ENCODE measurements at regions not wholly inside any gene's neighbourhood (a gene's known extent, or its start where the extent isn't known, plus 50 kb on each side); places are given as distances from the start of the nearest gene placed in this dataset.
"Not testable (repeated sequence)": the region's sequence is repeated elsewhere in the genome, so short reads cannot be mapped to it uniquely, and the experiment has no call there.

DNA sequence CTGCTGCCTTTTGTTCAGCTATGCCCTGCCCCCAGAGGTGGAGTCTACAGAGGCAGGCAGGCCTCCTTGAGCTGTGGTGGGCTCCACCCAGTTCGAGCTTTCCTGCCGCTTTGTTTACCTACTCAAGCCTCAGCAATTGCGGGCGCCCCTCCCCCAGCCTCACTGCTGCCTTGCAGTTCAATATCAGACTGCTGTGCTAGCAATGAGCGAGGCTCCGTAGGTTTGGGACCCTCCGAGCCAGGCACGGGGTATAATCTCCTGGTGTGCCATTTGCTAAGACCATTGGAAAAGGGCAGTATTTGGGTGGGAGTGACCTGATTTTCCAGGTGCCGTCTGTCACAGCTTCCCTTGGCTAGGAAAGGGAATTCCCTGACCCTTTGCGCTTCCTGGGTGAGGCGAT lies 51.9 kb downstream of the DIPK2A start:
- H3K4me3 ChIP-seq (ENCODE audit: low read length); H2AFZ ChIP-seq (ENCODE audit: low read depth, low read length); H3K9me3 ChIP-seq (ENCODE audit: low read length); H3K4me1 ChIP-seq (ENCODE audit: insufficient read depth, low read length); H3K36me3 ChIP-seq (ENCODE audit: insufficient read depth, low read length); H3K27me3 ChIP-seq (ENCODE audit: insufficient read depth, low read length): not testable (repeated sequence)

- no peak overlapping the region for H2AFZ ChIP-seq (ENCODE audit: low read depth, low read length)
- no peak overlapping the region for H3K4me3 ChIP-seq (ENCODE audit: low read length)
- no peaks in the 10 kb centered on the region for H3K27me3 ChIP-seq (ENCODE audit: insufficient read depth, low read length)
- no peaks in the 10 kb centered on the region for H3K4me1 ChIP-seq (ENCODE audit: insufficient read depth, low read length)
- H3K36me3 ChIP-seq (ENCODE audit: insufficient read depth, low read length) = no peaks in the 10 kb centered on the region
- H3K9me3 ChIP-seq (ENCODE audit: low read length) = no peaks in the 10 kb centered on the region
Measured at GRCh38 chr3:144028798-144029411, 57.3 kb downstream of the DIPK2A start.

DNA sequence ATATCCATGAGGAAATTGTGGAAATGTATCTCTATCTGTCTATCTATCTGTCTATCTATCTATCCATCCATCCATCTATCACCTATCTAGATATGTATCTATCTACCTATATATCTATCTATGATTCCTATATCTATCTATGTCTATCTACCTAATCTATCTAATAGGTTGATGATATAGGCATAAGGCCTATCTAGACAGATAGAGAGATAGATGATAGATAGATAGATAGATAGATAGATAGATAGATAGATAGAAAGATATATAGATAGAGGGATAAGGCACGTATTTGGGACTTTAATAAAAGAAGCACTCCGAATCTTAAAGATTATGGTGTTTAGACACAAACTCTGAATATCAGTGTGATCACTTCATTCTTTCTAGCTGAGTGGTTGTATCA lies 58.1 kb downstream of the DIPK2A start:
- Histone ChIP-seq H3K36me3 (ENCODE audit: insufficient read depth, low read length) (no peaks in the 10 kb centered on the region), H3K27me3 (ENCODE audit: insufficient read depth, low read length) (no peaks in the 10 kb centered on the region), H3K9me3 (ENCODE audit: low read length) (no peaks in the 10 kb centered on the region)

GRCh38 chr3:144031938-144032337 lies 60.3 kb downstream of the DIPK2A start:
- Histone ChIP-seq H3K9me3 (ENCODE audit: low read length) (no peaks in the 10 kb centered on the region), H3K36me3 (ENCODE audit: insufficient read depth, low read length) (no peaks in the 10 kb centered on the region), H3K27me3 (ENCODE audit: insufficient read depth, low read length) (no peaks in the 10 kb centered on the region), H2AFZ (ENCODE audit: low read depth, low read length) (no peak overlapping the region), H3K4me1 (ENCODE audit: insufficient read depth, low read length) (no peaks in the 10 kb centered on the region), H3K4me3 (ENCODE audit: low read length) (no peak overlapping the region)

More for the DNA sequence above, 58.1 kb downstream of the DIPK2A start:
- H2AFZ ChIP-seq (ENCODE audit: low read depth, low read length) = no peak overlapping the region
- no peaks in the 10 kb centered on the region for H3K4me1 ChIP-seq (ENCODE audit: insufficient read depth, low read length)
- no peak overlapping the region for H3K4me3 ChIP-seq (ENCODE audit: low read length)

- no peak overlapping the region for H2AFZ ChIP-seq (ENCODE audit: low read depth, low read length)
- no peaks in the 10 kb centered on the region for H3K27me3 ChIP-seq (ENCODE audit: insufficient read depth, low read length)
- H3K4me3 ChIP-seq (ENCODE audit: low read length) = no peak overlapping the region
- no peaks in the 10 kb centered on the region for H3K36me3 ChIP-seq (ENCODE audit: insufficient read depth, low read length)
- no peaks in the 10 kb centered on the region for H3K4me1 ChIP-seq (ENCODE audit: insufficient read depth, low read length)
- H3K9me3 ChIP-seq (ENCODE audit: low read length) = no peaks in the 10 kb centered on the region
Measured at GRCh38 chr3:144032531-144033239, 61.1 kb downstream of the DIPK2A start.

DNA sequence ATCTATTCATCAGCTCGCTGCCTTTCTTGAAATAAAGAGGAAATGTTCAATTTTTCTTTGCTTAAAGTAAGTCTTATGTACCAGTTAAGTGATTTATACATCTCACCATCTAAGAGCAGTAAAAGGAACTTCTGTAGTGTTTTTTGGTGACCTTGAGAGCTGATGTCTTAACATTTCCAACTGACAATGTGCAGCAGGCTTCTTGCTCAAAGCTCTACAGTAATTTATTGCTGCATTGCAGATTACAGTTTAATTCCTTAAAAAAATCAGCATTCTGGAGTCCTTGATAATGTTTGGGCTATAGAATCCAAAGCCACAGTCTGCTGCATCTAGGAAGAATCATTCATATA lies 61.6 kb downstream of the DIPK2A start:
- H2AFZ ChIP-seq (ENCODE audit: low read depth, low read length) = no peak overlapping the region
- no peaks in the 10 kb centered on the region for H3K27me3 ChIP-seq (ENCODE audit: insufficient read depth, low read length)
- no peaks in the 10 kb centered on the region for H3K36me3 ChIP-seq (ENCODE audit: insufficient read depth, low read length)
- no peaks in the 10 kb centered on the region for H3K9me3 ChIP-seq (ENCODE audit: low read length)
- H3K4me1 ChIP-seq (ENCODE audit: insufficient read depth, low read length) = no peaks in the 10 kb centered on the region
- H3K4me3 ChIP-seq (ENCODE audit: low read length) = no peak overlapping the region

DNA sequence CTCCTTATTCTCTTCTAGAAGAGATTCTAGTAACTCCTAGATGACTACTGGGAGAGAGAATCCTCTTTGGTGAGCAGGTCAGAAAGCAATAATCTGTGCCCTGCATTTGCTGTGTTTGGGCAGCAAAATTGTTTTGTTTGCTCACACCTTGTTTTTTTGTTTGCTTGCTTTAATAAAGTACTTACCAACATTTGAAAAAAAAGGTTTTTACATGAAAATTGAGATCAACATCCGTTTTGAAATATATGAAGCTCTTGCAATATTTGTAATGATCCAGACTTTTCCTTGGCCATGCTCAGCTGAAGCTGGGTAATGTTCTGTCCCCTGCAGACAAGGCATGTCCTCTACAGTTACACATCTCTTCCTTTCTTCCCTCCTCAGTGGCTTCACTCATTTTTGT lies 62.2 kb downstream of the DIPK2A start:
- Histone ChIP-seq H3K4me3 (ENCODE audit: low read length) (no peak overlapping the region), H3K4me1 (ENCODE audit: insufficient read depth, low read length) (no peaks in the 10 kb centered on the region), H3K27me3 (ENCODE audit: insufficient read depth, low read length) (no peaks in the 10 kb centered on the region), H2AFZ (ENCODE audit: low read depth, low read length) (no peak overlapping the region), H3K9me3 (ENCODE audit: low read length) (no peaks in the 10 kb centered on the region), H3K36me3 (ENCODE audit: insufficient read depth, low read length) (no peaks in the 10 kb centered on the region)

- H3K9me3 ChIP-seq (ENCODE audit: low read length) = no peaks in the 10 kb centered on the region
- no peaks in the 10 kb centered on the region for H3K36me3 ChIP-seq (ENCODE audit: insufficient read depth, low read length)
- H3K4me3 ChIP-seq (ENCODE audit: low read length) = no peak overlapping the region
- no peak overlapping the region for H2AFZ ChIP-seq (ENCODE audit: low read depth, low read length)
- no peaks in the 10 kb centered on the region for H3K4me1 ChIP-seq (ENCODE audit: insufficient read depth, low read length)
- no peaks in the 10 kb centered on the region for H3K27me3 ChIP-seq (ENCODE audit: insufficient read depth, low read length)
Measured at GRCh38 chr3:144034715-144035290, 63.2 kb downstream of the DIPK2A start.

DNA sequence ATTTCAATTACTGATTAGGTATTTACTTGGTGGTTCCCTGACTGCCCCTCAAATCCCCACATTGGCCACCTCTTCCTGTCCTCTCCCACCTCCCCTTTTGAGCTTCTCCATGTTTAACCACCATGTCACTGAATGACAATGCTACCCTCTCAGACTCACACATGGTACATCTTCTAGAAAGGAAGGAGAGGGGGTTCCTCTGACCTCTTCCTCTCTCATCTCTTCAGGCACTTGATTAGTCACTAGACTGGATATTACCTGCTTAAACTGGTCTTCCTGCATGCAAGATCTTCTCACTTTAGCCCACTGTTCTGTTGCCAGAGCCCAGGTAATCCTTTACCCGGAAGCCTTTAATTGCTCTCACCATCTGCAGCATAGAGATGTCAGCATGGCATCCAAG lies 64.9 kb downstream of the DIPK2A start:
- H3K36me3 ChIP-seq (ENCODE audit: insufficient read depth, low read length) = no peaks in the 10 kb centered on the region
- H3K4me3 ChIP-seq (ENCODE audit: low read length) = no peak overlapping the region
- no peak overlapping the region for H2AFZ ChIP-seq (ENCODE audit: low read depth, low read length)
- no peaks in the 10 kb centered on the region for H3K9me3 ChIP-seq (ENCODE audit: low read length)
- no peaks in the 10 kb centered on the region for H3K4me1 ChIP-seq (ENCODE audit: insufficient read depth, low read length)
- H3K27me3 ChIP-seq (ENCODE audit: insufficient read depth, low read length) = no peaks in the 10 kb centered on the region

DNA sequence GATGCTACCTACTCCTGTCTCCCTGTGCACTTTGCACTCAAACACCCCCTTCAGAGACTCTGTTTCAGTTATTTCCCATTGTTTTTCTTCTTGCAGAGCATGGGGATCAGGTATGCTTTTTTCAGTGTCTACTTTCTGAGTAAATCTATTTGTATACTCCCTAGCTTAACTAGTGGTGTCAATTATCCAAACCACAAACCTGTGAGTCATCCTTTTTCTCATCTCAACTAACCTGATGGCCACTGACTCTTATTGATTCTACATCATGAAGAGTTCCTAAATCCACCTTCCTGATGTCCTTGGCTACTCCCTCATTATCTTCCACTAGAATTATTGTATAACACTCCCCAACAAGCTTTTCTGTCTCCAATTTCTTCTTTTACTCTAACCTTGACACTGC lies 68.0 kb downstream of the DIPK2A start:
- no peak overlapping the region for H3K4me3 ChIP-seq (ENCODE audit: low read length)
- H3K4me1 ChIP-seq (ENCODE audit: insufficient read depth, low read length) = no peaks in the 10 kb centered on the region
- no peaks in the 10 kb centered on the region for H3K9me3 ChIP-seq (ENCODE audit: low read length)
- no peak overlapping the region for H2AFZ ChIP-seq (ENCODE audit: low read depth, low read length)
- H3K36me3 ChIP-seq (ENCODE audit: insufficient read depth, low read length) = no peaks in the 10 kb centered on the region
- H3K27me3 ChIP-seq (ENCODE audit: insufficient read depth, low read length) = no peaks in the 10 kb centered on the region

- H2AFZ ChIP-seq (ENCODE audit: low read depth, low read length) = no peak overlapping the region
- H3K9me3 ChIP-seq (ENCODE audit: low read length) = no peaks in the 10 kb centered on the region
- H3K4me3 ChIP-seq (ENCODE audit: low read length) = no peak overlapping the region
- no peaks in the 10 kb centered on the region for H3K36me3 ChIP-seq (ENCODE audit: insufficient read depth, low read length)
- no peaks in the 10 kb centered on the region for H3K4me1 ChIP-seq (ENCODE audit: insufficient read depth, low read length)
- H3K27me3 ChIP-seq (ENCODE audit: insufficient read depth, low read length) = no peaks in the 10 kb centered on the region
Measured at GRCh38 chr3:144041960-144042556, 70.4 kb downstream of the DIPK2A start.

DNA sequence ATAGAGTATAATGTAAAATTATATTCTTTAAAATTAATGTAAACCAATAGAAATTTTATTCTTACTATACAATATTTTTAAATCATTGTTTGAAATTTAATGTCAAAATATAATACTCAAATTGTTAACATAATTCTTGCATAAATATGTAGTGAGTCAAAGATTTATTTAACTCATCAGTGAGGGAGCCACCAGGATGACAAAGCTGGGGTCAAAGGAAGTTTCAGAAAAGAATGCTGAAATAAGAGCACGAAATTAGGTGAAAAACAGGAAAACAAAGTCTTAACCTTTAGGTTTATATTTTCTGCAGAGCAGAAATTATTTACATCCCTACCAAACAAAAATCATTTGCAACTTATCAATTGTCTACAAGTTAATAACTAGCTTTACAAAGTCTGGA lies 74.1 kb downstream of the DIPK2A start:
- Histone ChIP-seq H3K4me1 (ENCODE audit: insufficient read depth, low read length) (no peaks in the 10 kb centered on the region), H3K4me3 (ENCODE audit: low read length) (no peak overlapping the region), H3K9me3 (ENCODE audit: low read length) (no peaks in the 10 kb centered on the region), H3K27me3 (ENCODE audit: insufficient read depth, low read length) (no peaks in the 10 kb centered on the region), H3K36me3 (ENCODE audit: insufficient read depth, low read length) (no peaks in the 10 kb centered on the region), H2AFZ (ENCODE audit: low read depth, low read length) (no peak overlapping the region)

DNA sequence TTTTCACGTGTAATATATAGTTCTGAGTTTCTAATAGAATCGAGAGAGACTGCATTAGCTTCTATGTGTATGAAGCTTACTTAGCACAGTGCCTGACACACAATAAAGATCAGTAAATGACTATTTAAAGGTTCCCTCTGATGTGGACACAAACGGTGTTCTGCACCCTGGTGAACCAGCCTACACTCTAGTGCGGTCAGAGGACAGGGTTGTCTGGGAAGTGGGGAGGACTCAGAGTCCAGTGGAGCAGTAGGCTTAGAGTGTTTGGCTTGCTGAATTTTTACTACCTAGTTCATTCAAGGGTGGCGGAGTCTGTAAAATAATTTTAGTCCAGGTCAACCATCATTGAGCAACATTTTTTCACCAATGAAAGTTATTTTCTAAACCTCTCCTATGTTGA lies 77.8 kb downstream of the DIPK2A start:
- Histone ChIP-seq H3K9me3 (ENCODE audit: low read length) (no peaks in the 10 kb centered on the region), H3K4me3 (ENCODE audit: low read length) (no peak overlapping the region), H3K27me3 (ENCODE audit: insufficient read depth, low read length) (no peaks in the 10 kb centered on the region), H3K4me1 (ENCODE audit: insufficient read depth, low read length) (no peaks in the 10 kb centered on the region), H3K36me3 (ENCODE audit: insufficient read depth, low read length) (no peaks in the 10 kb centered on the region), H2AFZ (ENCODE audit: low read depth, low read length) (no peak overlapping the region)
